ENCODE measurements at regions not wholly inside any gene's neighbourhood (a gene's known extent, or its start where the extent isn't known, plus 50 kb on each side); places are given as distances from the start of the nearest gene placed in this dataset.

DNA sequence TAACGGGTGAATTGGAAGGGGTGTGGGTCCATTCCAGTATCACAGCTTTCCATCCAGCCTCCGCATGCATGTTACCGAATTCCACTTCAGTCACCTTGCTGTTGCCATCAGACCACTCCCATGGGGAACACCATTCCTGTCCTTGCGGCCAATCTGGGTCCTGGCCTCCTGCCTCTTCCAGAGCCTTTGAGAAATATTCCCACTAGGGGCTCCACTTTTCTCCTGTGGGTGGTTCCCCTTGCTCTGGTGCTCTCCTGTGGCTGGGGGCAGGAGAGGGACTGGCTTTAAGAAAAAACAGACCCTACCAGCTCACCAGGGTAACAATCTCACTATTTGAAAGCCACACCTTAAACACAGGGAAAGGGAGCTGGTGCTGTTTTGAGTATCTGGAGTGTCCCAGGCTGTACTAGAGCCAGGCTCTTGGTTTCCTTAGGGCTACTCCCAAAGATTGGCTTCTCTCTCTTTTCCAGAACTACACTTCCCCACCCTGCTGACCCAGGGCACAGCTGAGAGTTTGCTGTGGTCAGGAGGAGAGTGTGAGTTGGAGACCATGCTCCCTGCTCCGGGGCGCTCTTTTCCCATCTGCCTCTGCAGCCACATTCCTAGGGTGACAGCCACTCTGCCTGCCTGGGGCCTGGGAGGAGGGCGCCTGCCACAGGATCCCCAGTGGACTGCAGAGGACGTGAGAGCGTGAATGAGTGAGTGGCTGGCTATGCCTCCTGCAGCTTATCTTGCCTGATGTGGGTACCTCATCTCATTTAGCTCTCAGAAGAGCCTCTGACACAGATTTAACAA lies 460.8 kb upstream of the HS6ST1 start:
- DNase-seq (ENCODE audit: insufficient read length, low spot score, missing footprints): no peak
- no peaks in the 10 kb centered on the region for H3K36me3 ChIP-seq (ENCODE audit: insufficient read depth, low read length)
- H2AFZ ChIP-seq (ENCODE audit: low read length): no peak overlapping the region
- no peaks in the 10 kb centered on the region for H3K4me1 ChIP-seq (ENCODE audit: insufficient read depth, low read length)
- no peak overlapping the region for H3K4me3 ChIP-seq (ENCODE audit: insufficient read depth, low read length)
- H3K27me3 ChIP-seq (ENCODE audit: insufficient read depth, low read length): no peaks in the 10 kb centered on the region
- H3K4me2 ChIP-seq (ENCODE audit: insufficient read depth, low read length): no peak overlapping the region
- TF ChIP-seq, protein P1, sequence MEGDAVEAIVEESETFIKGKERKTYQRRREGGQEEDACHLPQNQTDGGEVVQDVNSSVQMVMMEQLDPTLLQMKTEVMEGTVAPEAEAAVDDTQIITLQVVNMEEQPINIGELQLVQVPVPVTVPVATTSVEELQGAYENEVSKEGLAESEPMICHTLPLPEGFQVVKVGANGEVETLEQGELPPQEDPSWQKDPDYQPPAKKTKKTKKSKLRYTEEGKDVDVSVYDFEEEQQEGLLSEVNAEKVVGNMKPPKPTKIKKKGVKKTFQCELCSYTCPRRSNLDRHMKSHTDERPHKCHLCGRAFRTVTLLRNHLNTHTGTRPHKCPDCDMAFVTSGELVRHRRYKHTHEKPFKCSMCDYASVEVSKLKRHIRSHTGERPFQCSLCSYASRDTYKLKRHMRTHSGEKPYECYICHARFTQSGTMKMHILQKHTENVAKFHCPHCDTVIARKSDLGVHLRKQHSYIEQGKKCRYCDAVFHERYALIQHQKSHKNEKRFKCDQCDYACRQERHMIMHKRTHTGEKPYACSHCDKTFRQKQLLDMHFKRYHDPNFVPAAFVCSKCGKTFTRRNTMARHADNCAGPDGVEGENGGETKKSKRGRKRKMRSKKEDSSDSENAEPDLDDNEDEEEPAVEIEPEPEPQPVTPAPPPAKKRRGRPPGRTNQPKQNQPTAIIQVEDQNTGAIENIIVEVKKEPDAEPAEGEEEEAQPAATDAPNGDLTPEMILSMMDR (IDR thresholded peaks at IDR 0.05; ENCODE audit: extremely low read depth, low read depth, low read length): no peak
- H3K79me2 ChIP-seq (ENCODE audit: insufficient read depth, low read length): no peaks in the 10 kb centered on the region
- H3K9me3 ChIP-seq (ENCODE audit: low read depth, low read length): no peaks in the 10 kb centered on the region
- no peak overlapping the region for H3K27ac ChIP-seq (ENCODE audit: low read depth, low read length)
- H4K20me1 ChIP-seq (ENCODE audit: insufficient read depth, low read length): no peaks in the 10 kb centered on the region

- no peaks in the 10 kb centered on the region for H3K4me1 ChIP-seq (ENCODE audit: insufficient read depth, low read length)
- TF ChIP-seq, protein P1 (IDR thresholded peaks at IDR 0.05; ENCODE audit: extremely low read depth, low read depth, low read length): no peak
Observed at GRCh38 chr2:128780434-128781080, 461.9 kb upstream of the HS6ST1 start.

DNA sequence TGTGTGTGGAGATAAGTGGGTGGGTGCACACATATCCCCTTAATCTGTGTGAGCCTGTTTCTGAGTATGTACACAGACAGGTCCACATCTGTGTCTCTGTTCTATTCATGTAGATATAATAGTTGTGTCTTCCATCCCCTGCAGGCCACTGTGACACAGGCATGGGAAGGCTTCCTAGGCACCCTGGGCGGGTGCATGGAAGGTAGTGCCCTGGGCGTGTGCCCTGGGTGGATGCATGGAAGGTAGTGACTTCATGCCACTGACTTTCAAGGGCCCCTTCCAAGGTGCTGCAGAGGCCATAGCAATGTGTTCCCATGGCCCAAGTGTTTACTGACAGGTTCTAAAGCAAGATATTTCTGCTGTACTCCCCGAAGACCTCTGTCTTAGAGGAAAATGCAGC lies 462.5 kb upstream of the HS6ST1 start:
- no peaks in the 10 kb centered on the region for H4K20me1 ChIP-seq (ENCODE audit: insufficient read depth, low read length)
- H2AFZ ChIP-seq (ENCODE audit: low read length): no peak overlapping the region
- DNase-seq (ENCODE audit: insufficient read length, low spot score, missing footprints): no peak
- no peaks in the 10 kb centered on the region for H3K27me3 ChIP-seq (ENCODE audit: insufficient read depth, low read length)
- H3K4me1 ChIP-seq (ENCODE audit: insufficient read depth, low read length): no peaks in the 10 kb centered on the region
- TF ChIP-seq, protein P1 (IDR thresholded peaks at IDR 0.05; ENCODE audit: extremely low read depth, low read depth, low read length): no peak
- H3K36me3 ChIP-seq (ENCODE audit: insufficient read depth, low read length): no peaks in the 10 kb centered on the region
- no peaks in the 10 kb centered on the region for H3K9me3 ChIP-seq (ENCODE audit: low read depth, low read length)
- no peaks in the 10 kb centered on the region for H3K79me2 ChIP-seq (ENCODE audit: insufficient read depth, low read length)
- no peak overlapping the region for H3K4me2 ChIP-seq (ENCODE audit: insufficient read depth, low read length)
- H3K4me3 ChIP-seq (ENCODE audit: insufficient read depth, low read length): no peak overlapping the region
- H3K27ac ChIP-seq (ENCODE audit: low read depth, low read length): no peak overlapping the region

More at GRCh38 chr2:128780434-128781080, 461.9 kb upstream of the HS6ST1 start:
- H4K20me1 ChIP-seq (ENCODE audit: insufficient read depth, low read length): no peaks in the 10 kb centered on the region
- H3K79me2 ChIP-seq (ENCODE audit: insufficient read depth, low read length): no peaks in the 10 kb centered on the region
- H3K36me3 ChIP-seq (ENCODE audit: insufficient read depth, low read length): no peaks in the 10 kb centered on the region
- H3K4me2 ChIP-seq (ENCODE audit: insufficient read depth, low read length): no peak overlapping the region
- no peaks in the 10 kb centered on the region for H3K9me3 ChIP-seq (ENCODE audit: low read depth, low read length)
- DNase-seq (ENCODE audit: insufficient read length, low spot score, missing footprints): no peak
- no peaks in the 10 kb centered on the region for H3K27me3 ChIP-seq (ENCODE audit: insufficient read depth, low read length)
- no peak overlapping the region for H3K4me3 ChIP-seq (ENCODE audit: insufficient read depth, low read length)
- H3K27ac ChIP-seq (ENCODE audit: low read depth, low read length): no peak overlapping the region
- no peak overlapping the region for H2AFZ ChIP-seq (ENCODE audit: low read length)
